Nephron progenitor cell (in vitro differentiated cells): ENCODE measurements at regions not wholly inside any gene's neighbourhood (a gene's known extent, or its start where the extent isn't known, plus 50 kb on each side); places are given as distances from the start of the nearest gene placed in this dataset.

Experiments
- DNase-seq: peaks from one replicate; pipeline ENCODE4 v3.0.0; 2021
- H3K27ac Mint-ChIP-seq: 2 replicates; pipeline ENCODE4 v1.8.0; 2021; ENCODE audit warnings: mild to moderate bottlenecking, moderate library complexity, mixed read lengths
- H3K27me3 Mint-ChIP-seq: 2 replicates; pipeline ENCODE4 v1.8.0; 2021; ENCODE audit warnings: mild to moderate bottlenecking, low read depth, mixed read lengths; ENCODE audit not compliant: poor library complexity
- H3K36me3 Mint-ChIP-seq: 2 replicates; pipeline ENCODE4 v1.8.0; 2021; ENCODE audit warnings: low read depth, mixed read lengths
- H3K4me1 Mint-ChIP-seq: 2 replicates; pipeline ENCODE4 v1.8.0; 2021; ENCODE audit warnings: mixed read lengths
- H3K4me3 Mint-ChIP-seq: 2 replicates; pipeline ENCODE4 v1.8.0; 2021; ENCODE audit warnings: mild to moderate bottlenecking, moderate library complexity, mixed read lengths
- H3K9me3 Mint-ChIP-seq: 2 replicates; pipeline ENCODE4 v1.8.0; 2021; ENCODE audit warnings: mild to moderate bottlenecking, moderate library complexity, mixed read lengths
- TF ChIP-seq, protein P1 (sequence below): fragments of 200-600 bp; sonication (generic); IDR thresholded peaks from 2 replicates; pipeline ENCODE4 v1.5.0; 2021; ENCODE audit warnings: antibody characterized with exemption

DNA sequence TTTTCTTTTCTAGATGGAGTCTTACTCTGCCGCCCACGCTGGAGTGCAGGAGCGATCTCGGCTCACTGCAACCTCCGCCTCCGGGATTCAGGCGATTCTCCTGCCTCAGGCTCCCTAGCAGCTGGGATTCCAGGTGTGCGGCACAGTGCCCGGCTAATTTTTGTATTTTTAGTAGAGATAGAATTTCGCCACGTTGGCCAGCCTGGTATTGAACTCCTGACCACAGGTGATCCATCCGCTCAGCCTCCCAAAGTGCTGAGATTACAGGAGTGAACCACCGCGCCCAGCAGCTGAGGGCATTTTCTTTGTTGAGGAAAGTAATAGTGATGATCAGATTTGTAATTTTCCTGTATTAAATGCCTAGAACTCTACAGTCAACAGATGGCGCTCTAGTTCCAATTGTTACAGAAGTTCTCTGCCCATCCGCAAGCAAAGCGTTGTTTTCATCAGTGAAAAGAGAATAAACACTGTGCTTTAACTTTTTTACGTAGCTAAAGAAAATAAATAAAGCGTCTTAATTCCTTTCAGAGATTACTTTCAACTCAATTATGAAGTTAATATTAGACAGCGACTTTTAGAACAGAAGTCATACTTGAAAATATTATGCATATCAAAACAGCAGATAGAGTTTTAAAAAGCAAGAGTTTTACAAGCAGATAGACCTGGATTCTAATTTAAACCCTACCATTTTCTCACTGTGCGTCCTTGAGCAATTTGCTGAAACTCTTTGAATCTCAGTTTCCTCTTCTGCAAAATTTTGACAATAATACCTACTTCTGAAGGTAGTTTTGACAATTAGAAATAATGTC is 335.1 kb downstream of the DUSP6 start:
- H3K27me3 Mint-ChIP-seq, result peaks cover 3% of the 10 kb centered on the region

DNA sequence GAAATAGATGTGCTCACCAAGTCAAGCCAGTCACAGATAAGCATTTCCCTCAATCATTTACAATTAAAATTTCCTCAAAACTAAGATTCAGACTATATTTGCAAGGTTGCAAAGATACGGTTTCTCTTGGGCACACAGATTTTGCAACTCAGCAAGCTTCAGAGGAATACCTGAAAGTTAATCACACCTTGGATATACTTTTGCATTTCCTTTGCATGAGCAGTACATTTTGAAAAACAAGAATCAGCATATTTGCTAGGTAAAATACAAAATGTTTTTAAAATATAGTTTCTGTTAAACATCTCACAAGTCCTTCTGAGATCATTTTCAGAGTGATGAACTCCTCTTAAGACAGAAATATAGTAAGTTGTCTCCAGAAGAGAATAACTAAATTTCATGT is 336.9 kb downstream of the DUSP6 start:
- Mint-ChIP-seq H3K4me1 (peaks cover 20% of the 10 kb centered on the region), H3K9me3 (no peaks in the 10 kb centered on the region), H3K27ac (no peak overlapping the region), H3K27me3 (no peaks in the 10 kb centered on the region), H3K36me3 (no peaks in the 10 kb centered on the region), H3K4me3 (no peak overlapping the region)
- TF ChIP-seq, protein P1, sequence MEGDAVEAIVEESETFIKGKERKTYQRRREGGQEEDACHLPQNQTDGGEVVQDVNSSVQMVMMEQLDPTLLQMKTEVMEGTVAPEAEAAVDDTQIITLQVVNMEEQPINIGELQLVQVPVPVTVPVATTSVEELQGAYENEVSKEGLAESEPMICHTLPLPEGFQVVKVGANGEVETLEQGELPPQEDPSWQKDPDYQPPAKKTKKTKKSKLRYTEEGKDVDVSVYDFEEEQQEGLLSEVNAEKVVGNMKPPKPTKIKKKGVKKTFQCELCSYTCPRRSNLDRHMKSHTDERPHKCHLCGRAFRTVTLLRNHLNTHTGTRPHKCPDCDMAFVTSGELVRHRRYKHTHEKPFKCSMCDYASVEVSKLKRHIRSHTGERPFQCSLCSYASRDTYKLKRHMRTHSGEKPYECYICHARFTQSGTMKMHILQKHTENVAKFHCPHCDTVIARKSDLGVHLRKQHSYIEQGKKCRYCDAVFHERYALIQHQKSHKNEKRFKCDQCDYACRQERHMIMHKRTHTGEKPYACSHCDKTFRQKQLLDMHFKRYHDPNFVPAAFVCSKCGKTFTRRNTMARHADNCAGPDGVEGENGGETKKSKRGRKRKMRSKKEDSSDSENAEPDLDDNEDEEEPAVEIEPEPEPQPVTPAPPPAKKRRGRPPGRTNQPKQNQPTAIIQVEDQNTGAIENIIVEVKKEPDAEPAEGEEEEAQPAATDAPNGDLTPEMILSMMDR, result no peak
- no peak for DNase-seq

More for the DNA sequence above, 335.1 kb downstream of the DUSP6 start:
- Mint-ChIP-seq H3K27ac (no peak overlapping the region), H3K36me3 (no peaks in the 10 kb centered on the region), H3K4me1 (peaks cover 25% of the 10 kb centered on the region), H3K9me3 (no peaks in the 10 kb centered on the region), H3K4me3 (peak overlapping the region; percentile 75)
- DNase-seq, result peak; percentile 44
- TF ChIP-seq, protein P1, result peak; percentile 76

DNA sequence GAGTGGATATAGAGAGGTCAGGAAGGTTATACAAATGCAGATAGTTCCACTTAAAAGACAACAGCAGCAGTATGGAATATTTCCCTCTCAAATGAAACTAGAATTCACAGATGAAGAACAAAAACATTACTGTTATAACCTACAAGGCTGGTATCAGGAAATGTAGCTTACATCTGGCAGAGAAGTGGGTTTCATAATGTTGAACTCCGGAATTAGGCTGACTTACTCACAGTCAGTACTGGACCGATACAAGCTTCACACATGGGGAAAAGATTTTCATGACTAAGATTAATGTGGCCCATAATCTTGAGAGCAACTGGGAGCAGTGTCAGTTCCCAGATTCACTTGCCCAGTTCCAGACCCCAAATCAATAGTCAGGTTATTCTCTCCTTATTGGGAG is 353.9 kb downstream of the DUSP6 start:
- Mint-ChIP-seq H3K9me3 (no peaks in the 10 kb centered on the region), H3K4me3 (no peak overlapping the region), H3K27ac (no peak overlapping the region), H3K4me1 (no peaks in the 10 kb centered on the region), H3K36me3 (no peaks in the 10 kb centered on the region), H3K27me3 (peaks cover 2% of the 10 kb centered on the region)
- DNase-seq, result no peak
- TF ChIP-seq, protein P1, result no peak

DNA sequence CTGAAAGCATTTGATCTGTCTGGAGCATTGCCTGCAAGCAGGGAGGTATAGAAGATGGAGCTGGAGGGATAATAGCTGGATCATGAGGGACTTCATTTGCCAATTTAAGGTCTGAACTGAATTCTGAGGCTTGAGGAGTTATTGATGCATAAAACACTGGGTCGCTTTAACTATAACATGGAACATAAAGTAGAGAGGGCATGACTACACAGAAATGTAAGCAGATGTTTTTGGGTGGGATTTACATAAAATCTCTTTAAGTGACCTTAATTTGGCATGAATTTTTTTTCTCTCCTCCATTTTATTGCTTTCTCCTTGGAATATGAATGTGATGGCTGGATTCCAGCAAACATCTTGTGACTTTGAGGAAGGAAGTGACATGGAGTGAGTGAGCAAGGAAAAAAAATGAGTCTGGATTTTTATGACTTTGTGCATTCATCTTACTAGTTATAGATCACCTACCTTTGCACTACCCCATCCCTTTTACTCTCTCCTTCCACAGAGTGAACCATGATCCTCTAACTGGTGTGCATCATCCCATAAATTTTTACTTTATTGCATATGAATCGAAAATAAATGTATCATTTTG is 356.0 kb downstream of the DUSP6 start:
- Mint-ChIP-seq H3K4me3 (no peak overlapping the region), H3K9me3 (no peaks in the 10 kb centered on the region), H3K36me3 (no peaks in the 10 kb centered on the region), H3K4me1 (no peaks in the 10 kb centered on the region), H3K27me3 (no peaks in the 10 kb centered on the region), H3K27ac (no peak overlapping the region)
- no peak for DNase-seq
- TF ChIP-seq, protein P1, result no peak

DNA sequence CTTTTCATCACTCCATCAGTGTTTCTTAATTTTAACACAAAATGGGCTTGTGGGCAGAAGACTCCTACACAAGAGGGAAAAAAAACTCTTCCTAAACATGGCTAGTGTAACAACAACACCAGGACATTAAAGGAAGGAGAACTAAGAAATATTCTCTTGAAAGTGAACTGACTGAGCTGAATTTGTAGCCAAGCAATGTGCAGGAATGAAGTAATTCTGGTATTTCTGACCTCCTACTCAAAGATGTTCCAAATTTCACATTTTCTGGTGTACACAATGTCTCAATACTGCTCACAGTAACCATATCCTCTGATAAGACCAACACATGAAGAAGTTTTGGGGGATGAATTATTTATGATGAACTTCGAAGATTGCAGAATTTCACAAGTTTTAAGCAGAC is 357.3 kb downstream of the DUSP6 start:
- no peaks in the 10 kb centered on the region for H3K36me3 Mint-ChIP-seq
- no peaks in the 10 kb centered on the region for H3K9me3 Mint-ChIP-seq
- TF ChIP-seq, protein P1, result no peak

DNA sequence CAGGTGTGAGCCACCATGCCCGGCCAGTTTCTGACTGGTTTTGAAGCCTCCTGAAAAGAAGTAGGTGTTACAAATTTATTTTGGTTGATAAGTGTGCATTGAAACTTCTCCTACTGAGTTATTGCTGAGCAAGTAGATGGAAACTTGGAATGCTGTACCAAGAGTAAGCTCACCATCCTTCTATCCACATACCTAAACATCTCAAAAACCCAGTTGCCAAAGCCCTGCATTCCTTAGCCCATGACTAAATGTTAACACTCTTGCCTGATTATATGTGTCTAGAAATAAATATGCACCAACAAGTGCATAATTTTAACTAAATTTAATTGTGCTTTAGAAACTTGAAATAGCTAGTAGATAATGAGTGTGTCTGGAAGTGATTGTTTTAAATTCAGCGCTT is 357.8 kb downstream of the DUSP6 start:
- TF ChIP-seq, protein P1, result no peak
- Mint-ChIP-seq H3K4me1 (no peaks in the 10 kb centered on the region), H3K27me3 (no peaks in the 10 kb centered on the region), H3K9me3 (no peaks in the 10 kb centered on the region), H3K27ac (no peak overlapping the region), H3K4me3 (no peak overlapping the region), H3K36me3 (no peaks in the 10 kb centered on the region)
- no peak for DNase-seq

More for the DNA sequence above, 357.3 kb downstream of the DUSP6 start:
- no peak for DNase-seq
- Mint-ChIP-seq H3K27ac (no peak overlapping the region), H3K4me3 (no peak overlapping the region), H3K27me3 (no peaks in the 10 kb centered on the region), H3K4me1 (no peaks in the 10 kb centered on the region)
